ENCODE measurements at regions not wholly inside any gene's neighbourhood (a gene's known extent, or its start where the extent isn't known, plus 50 kb on each side); places are given as distances from the start of the nearest gene placed in this dataset.

- CTCF ChIA-PET: no interaction called here
- DNase-seq (ENCODE audit: low read depth, low spot score) (no peak), ATAC-seq (no peak)
- POLR2A ChIA-PET: no interaction called here
- TF ChIP-seq TCF7L2 (IDR thresholded peaks at IDR 0.05; ENCODE audit: borderline replicate concordance, extremely low read depth, insufficient read depth, insufficient read length): no peak
- TF ChIP-seq JUND (IDR thresholded peaks at IDR 0.05): no peak
- no peak for TF ChIP-seq MAX (IDR thresholded peaks at IDR 0.05)
- TF ChIP-seq ZBTB33 (IDR thresholded peaks at IDR 0.05; ENCODE audit: extremely low read depth, insufficient replicate concordance, low read length): no peak
- no peak for TF ChIP-seq SP1 (IDR thresholded peaks at IDR 0.05; ENCODE audit: low read depth)
- no peak for TF ChIP-seq REST (IDR thresholded peaks at IDR 0.05; ENCODE audit: low read depth)
- TF ChIP-seq ATF3 (IDR thresholded peaks at IDR 0.05): no peak
- no peak for TF ChIP-seq ZFX (IDR thresholded peaks at IDR 0.05)
- no peak for TF ChIP-seq YY1 (IDR thresholded peaks at IDR 0.05; ENCODE audit: extremely low read depth, insufficient replicate concordance, low read depth, low read length)
- no peak for TF ChIP-seq ZNF274 (IDR thresholded peaks at IDR 0.05; ENCODE audit: low read depth, low read length)
- TF ChIP-seq FOSL1 (IDR thresholded peaks at IDR 0.05; ENCODE audit: low read depth): no peak
- no peak for TF ChIP-seq CBX3 (IDR thresholded peaks at IDR 0.05; ENCODE audit: low read depth)
- TF ChIP-seq EZH2phosphoT487 (IDR thresholded peaks at IDR 0.05; ENCODE audit: borderline replicate concordance): no peak
- no peak for TF ChIP-seq POLR2A (IDR thresholded peaks at IDR 0.05; ENCODE audit: borderline replicate concordance, extremely low read depth, insufficient read depth, insufficient read length)
- TF ChIP-seq EGR1 (IDR thresholded peaks at IDR 0.05; ENCODE audit: low read depth): no peak
- no peak for TF ChIP-seq CEBPB (IDR thresholded peaks at IDR 0.05; ENCODE audit: low read depth)
- TF ChIP-seq CTCF (IDR thresholded peaks at IDR 0.05 in 2 of 3, conservative IDR thresholded peaks at IDR 0.05 in 1 of 3; ENCODE audit: borderline replicate concordance in 1 of 3, insufficient read depth in 1 of 3, low read depth in 2 of 3, low read length in 2 of 3): no peak
- no peak for TF ChIP-seq SRF (IDR thresholded peaks at IDR 0.05; ENCODE audit: low read depth)
- no peak for TF ChIP-seq POLR2AphosphoS5 (IDR thresholded peaks at IDR 0.05; ENCODE audit: low read depth, low read length)
- TF ChIP-seq RAD21 (IDR thresholded peaks at IDR 0.05; ENCODE audit: low read depth): no peak
- no peaks in the 10 kb centered on the region for H3K27me3 ChIP-seq (ENCODE audit: insufficient read depth, low read length)
- H2AFZ ChIP-seq (ENCODE audit: low read depth, low read length, poor library complexity, severe bottlenecking): no peak overlapping the region
- H3K9ac ChIP-seq (ENCODE audit: low read length): no peak overlapping the region
- H3K27ac ChIP-seq (ENCODE audit: low read depth, low read length): no peak overlapping the region
- intact Hi-C loops (cut with micrococcal nuclease): no loop called here
- no peaks in the 10 kb centered on the region for H3K79me2 ChIP-seq (ENCODE audit: insufficient read depth, low read length)
- no peaks in the 10 kb centered on the region for H3K36me3 ChIP-seq (ENCODE audit: control insufficient read depth in 1 of 2, insufficient read depth in 2 of 2, low read length in 2 of 2)
- H3K4me3 ChIP-seq (replicated peaks in 1 of 2; ENCODE audit: low read depth in 1 of 2, low read length in 2 of 2): no peak overlapping the region
- peaks cover 10 to 40% of the 10 kb centered on the region in 2 experiments; a peak in 2 of 4 replicates for H3K9me3 ChIP-seq (ENCODE audit: control insufficient read depth in 1 of 2, insufficient read depth in 1 of 2, low read depth in 1 of 2, low read length in 2 of 2)
- BruUV-seq (replicated peaks): no TSS peak
- no peaks in the 10 kb centered on the region for H3K9me2 ChIP-seq (ENCODE audit: insufficient read depth)
- RAD21 ChIA-PET (ENCODE audit: low non-redundant PET in 1 of 2, low total read pairs in 2 of 2, uncharacterized antibody in 2 of 2, unreplicated experiment in 2 of 2): no interaction called here
- H4K20me1 ChIP-seq (ENCODE audit: insufficient read depth): no peaks in the 10 kb centered on the region
- H3K4me1 ChIP-seq (ENCODE audit: control insufficient read depth in 1 of 2, insufficient read depth in 2 of 2, low read length in 2 of 2): no peaks in the 10 kb centered on the region
- H3K4me2 ChIP-seq (ENCODE audit: low read length): no peak overlapping the region
Measured at GRCh38 chr16:79294568-79294967, 306.0 kb downstream of the MAF start.
